ENCODE measurements at regions not wholly inside any gene's neighbourhood (a gene's known extent, or its start where the extent isn't known, plus 50 kb on each side); places are given as distances from the start of the nearest gene placed in this dataset.

GRCh38 chr6:22008248-22008836 is 288.5 kb downstream of the PRL start:
- no peak for DNase-seq

GRCh38 chr6:22010102-22010501 is 286.7 kb downstream of the PRL start:
- DNase-seq: no peak

GRCh38 chr6:22015216-22015615 is 281.6 kb downstream of the PRL start:
- DNase-seq: no peak

- no peak for DNase-seq
These were observed 280.9 kb downstream of the PRL start for GRCh38 chr6:22015944-22016343.

GRCh38 chr6:22017272-22017671 is 279.6 kb downstream of the PRL start:
- no peak for DNase-seq

GRCh38 chr6:22017766-22018165 is 279.1 kb downstream of the PRL start:
- DNase-seq: no peak

- DNase-seq: no peak
These were observed 277.0 kb downstream of the PRL start for GRCh38 chr6:22019857-22020256.

- DNase-seq: no peak
These were observed 276.4 kb downstream of the PRL start for GRCh38 chr6:22020299-22021003.

GRCh38 chr6:22021966-22022365 is 274.9 kb downstream of the PRL start:
- DNase-seq: no peak

GRCh38 chr6:22023937-22024336 is 272.9 kb downstream of the PRL start:
- no peak for DNase-seq

GRCh38 chr6:22024973-22025467 is 271.8 kb downstream of the PRL start:
- DNase-seq: no peak

- DNase-seq: no peak
These were observed 271.2 kb downstream of the PRL start for GRCh38 chr6:22025468-22026163.

GRCh38 chr6:22026164-22026678 is 270.6 kb downstream of the PRL start:
- DNase-seq: no peak

- DNase-seq: no peak
These were observed 269.7 kb downstream of the PRL start for GRCh38 chr6:22027040-22027725.

GRCh38 chr6:22028403-22029090 is 268.3 kb downstream of the PRL start:
- DNase-seq: no peak

GRCh38 chr6:22029171-22029570 is 267.7 kb downstream of the PRL start:
- no peak for DNase-seq

- DNase-seq: no peak
These were observed 265.9 kb downstream of the PRL start for GRCh38 chr6:22030730-22031619.

- DNase-seq: no peak
These were observed 261.1 kb downstream of the PRL start for GRCh38 chr6:22035690-22036089.

GRCh38 chr6:22036275-22036674 is 260.6 kb downstream of the PRL start:
- DNase-seq: no peak

GRCh38 chr6:22036699-22037098 is 260.1 kb downstream of the PRL start:
- DNase-seq: no peak

- no peak for DNase-seq
These were observed 254.9 kb downstream of the PRL start for GRCh38 chr6:22041797-22042480.

Data from activated gamma-delta T cell treated with Interleukin-2 at 50 U/mL for 16 hours (primary cell).